ENCODE measurements at regions not wholly inside any gene's neighbourhood (a gene's known extent, or its start where the extent isn't known, plus 50 kb on each side); places are given as distances from the start of the nearest gene placed in this dataset.

- Histone ChIP-seq H4K20me1 (ENCODE audit: insufficient read depth, low read length) (no peaks in the 10 kb centered on the region), H3K4me1 (ENCODE audit: insufficient read depth, low read length) (no peaks in the 10 kb centered on the region), H3K36me3 (replicated peaks in 1 of 2; ENCODE audit: control insufficient read depth in 1 of 2, insufficient read depth in 2 of 2, low read length in 2 of 2) (no peaks in the 10 kb centered on the region), H3K4me3 (replicated peaks in 1 of 3; ENCODE audit: insufficient read depth in 1 of 3, low read depth in 2 of 3, low read length in 3 of 3) (no peak overlapping the region), H2AFZ (ENCODE audit: low read length) (no peak overlapping the region), H3K9me3 (ENCODE audit: low read length) (no peaks in the 10 kb centered on the region), H3K27me3 (ENCODE audit: control insufficient read depth in 1 of 2, insufficient read depth in 2 of 2, low read length in 2 of 2) (peaks cover 4 to 40% of the 10 kb centered on the region in 2 experiments), H3K79me2 (ENCODE audit: insufficient read depth, low read length) (no peaks in the 10 kb centered on the region), H3K27ac (ENCODE audit: extremely low read length, insufficient read depth, low read length) (no peak overlapping the region), H3K4me2 (ENCODE audit: low read depth, low read length) (no peak overlapping the region), H3K9ac (ENCODE audit: insufficient read depth, low read depth, low read length) (no peak overlapping the region)
- CTCF ChIA-PET (ENCODE audit: low intra/inter-chr PET ratio, low total read pairs) = no interaction called here
- BruUV-seq (replicated peaks) = no TSS peak
- WGBS (ENCODE audit: low lambda C conversion rate) = 46% methylated on average over 8 of the region's 8 CpGs
- DNase-seq (ENCODE audit: low spot score) = no peak
- TF ChIP-seq STAG1 (CRISPR knock-in tag; IDR thresholded peaks at IDR 0.05) (peak; percentile 34), CTCF (CRISPR knock-in tag; IDR thresholded peaks at IDR 0.05) (peak; percentile 29; the same call in 1 of the 2 replicates), ZBTB8A (CRISPR knock-in tag; IDR thresholded peaks at IDR 0.05; ENCODE audit: borderline replicate concordance, low read depth) (no peak)
- POLR2A ChIA-PET = no interaction called here
- in situ Hi-C loops (cut with HindIII; ENCODE audit: extremely low pct_ligation_motif_present, low pct_unique_long_range_greater_than_20kb) (no loop called here), intact Hi-C loops (cut with micrococcal nuclease; ENCODE audit: unreplicated experiment) (loop anchor here (5.0 kb wide), 1 partner anchor 289 kb away; no protein-coding TSS in a partner anchor)
- FAIRE-seq = no peak
- peak; percentile 68 for ATAC-seq
These were observed 293.0 kb upstream of the HS6ST1 start for GRCh38 chr2:128611421-128612320.

DNA sequence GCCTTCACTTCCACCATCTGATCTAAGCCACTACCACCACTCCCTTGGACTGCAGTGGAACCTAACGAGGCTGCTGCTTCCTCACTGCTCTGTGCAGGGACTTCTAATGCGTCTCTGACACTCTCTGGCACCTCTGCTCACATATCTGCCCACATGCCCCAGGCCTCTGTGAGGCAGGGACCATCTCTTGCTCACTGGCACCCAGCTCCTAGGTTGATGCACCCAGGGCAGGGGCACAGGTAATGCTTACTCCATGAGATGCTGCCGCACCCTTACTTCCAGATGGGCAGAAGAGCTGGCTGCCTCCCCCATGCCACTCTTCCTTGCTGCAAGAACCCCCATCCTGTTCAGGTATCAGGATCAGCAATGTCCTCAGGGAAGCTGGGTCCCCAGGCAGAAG is 294.0 kb upstream of the HS6ST1 start:
- ATAC-seq (no peak), DNase-seq (ENCODE audit: low spot score) (no peak), FAIRE-seq (no peak)
- Histone ChIP-seq H3K9me3 (ENCODE audit: low read length) (no peaks in the 10 kb centered on the region), H3K4me1 (ENCODE audit: insufficient read depth, low read length) (no peaks in the 10 kb centered on the region), H3K4me2 (ENCODE audit: low read depth, low read length) (no peak overlapping the region), H3K4me3 (replicated peaks in 1 of 3; ENCODE audit: insufficient read depth in 1 of 3, low read depth in 2 of 3, low read length in 3 of 3) (no peak overlapping the region), H3K27me3 (ENCODE audit: control insufficient read depth in 1 of 2, insufficient read depth in 2 of 2, low read length in 2 of 2) (peaks cover 4 to 30% of the 10 kb centered on the region in 2 experiments), H3K27ac (ENCODE audit: extremely low read length, insufficient read depth, low read length) (no peak overlapping the region), H3K79me2 (ENCODE audit: insufficient read depth, low read length) (no peaks in the 10 kb centered on the region), H3K9ac (ENCODE audit: insufficient read depth, low read depth, low read length) (no peak overlapping the region), H2AFZ (ENCODE audit: low read length) (no peak overlapping the region), H4K20me1 (ENCODE audit: insufficient read depth, low read length) (no peaks in the 10 kb centered on the region), H3K36me3 (replicated peaks in 1 of 2; ENCODE audit: control insufficient read depth in 1 of 2, insufficient read depth in 2 of 2, low read length in 2 of 2) (no peaks in the 10 kb centered on the region)
- intact Hi-C loops (cut with micrococcal nuclease; ENCODE audit: unreplicated experiment) (loop anchor here (5.0 kb wide), 1 partner anchor 290 kb away; no protein-coding TSS in a partner anchor), in situ Hi-C loops (cut with HindIII; ENCODE audit: extremely low pct_ligation_motif_present, low pct_unique_long_range_greater_than_20kb) (no loop called here)
- no TSS peak for BruUV-seq (replicated peaks)
- CTCF ChIA-PET (ENCODE audit: low intra/inter-chr PET ratio, low total read pairs) = no interaction called here
- 26% methylated on average over 3 of the region's 3 CpGs for WGBS (ENCODE audit: low lambda C conversion rate)
- POLR2A ChIA-PET = no interaction called here
- TF ChIP-seq NCOA2 (CRISPR knock-in tag; IDR thresholded peaks at IDR 0.05) = no peak
- TF ChIP-seq, protein P1, sequence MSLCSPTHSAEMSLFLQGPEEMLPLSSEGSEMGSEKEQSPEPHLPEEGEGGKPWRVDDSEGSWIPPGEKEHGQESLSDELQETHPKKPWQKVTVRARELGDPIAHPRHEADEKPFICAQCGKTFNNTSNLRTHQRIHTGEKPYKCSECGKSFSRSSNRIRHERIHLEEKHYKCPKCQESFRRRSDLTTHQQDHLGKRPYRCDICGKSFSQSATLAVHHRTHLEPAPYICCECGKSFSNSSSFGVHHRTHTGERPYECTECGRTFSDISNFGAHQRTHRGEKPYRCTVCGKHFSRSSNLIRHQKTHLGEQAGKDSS (CRISPR knock-in tag; IDR thresholded peaks at IDR 0.05; ENCODE audit: borderline replicate concordance, low read depth) = no peak
- TF ChIP-seq, protein P2, sequence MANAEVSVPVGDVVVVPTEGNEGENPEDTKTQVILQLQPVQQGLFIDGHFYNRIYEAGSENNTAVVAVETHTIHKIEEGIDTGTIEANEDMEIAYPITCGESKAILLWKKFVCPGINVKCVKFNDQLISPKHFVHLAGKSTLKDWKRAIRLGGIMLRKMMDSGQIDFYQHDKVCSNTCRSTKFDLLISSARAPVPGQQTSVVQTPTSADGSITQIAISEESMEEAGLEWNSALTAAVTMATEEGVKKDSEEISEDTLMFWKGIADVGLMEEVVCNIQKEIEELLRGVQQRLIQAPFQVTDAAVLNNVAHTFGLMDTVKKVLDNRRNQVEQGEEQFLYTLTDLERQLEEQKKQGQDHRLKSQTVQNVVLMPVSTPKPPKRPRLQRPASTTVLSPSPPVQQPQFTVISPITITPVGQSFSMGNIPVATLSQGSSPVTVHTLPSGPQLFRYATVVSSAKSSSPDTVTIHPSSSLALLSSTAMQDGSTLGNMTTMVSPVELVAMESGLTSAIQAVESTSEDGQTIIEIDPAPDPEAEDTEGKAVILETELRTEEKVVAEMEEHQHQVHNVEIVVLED (CRISPR knock-in tag; IDR thresholded peaks at IDR 0.05; ENCODE audit: borderline replicate concordance) = no peak
- no peak for TF ChIP-seq SOX6 (IDR thresholded peaks at IDR 0.05)
- TF ChIP-seq SOX6 (CRISPR knock-in tag; IDR thresholded peaks at IDR 0.05) = no peak
- TF ChIP-seq NR3C1 (CRISPR knock-in tag; IDR thresholded peaks at IDR 0.05) = no peak
- TF ChIP-seq ZNF383 (CRISPR knock-in tag; IDR thresholded peaks at IDR 0.05; ENCODE audit: borderline replicate concordance) = no peak
- no peak for TF ChIP-seq ZNF644 (CRISPR knock-in tag; IDR thresholded peaks at IDR 0.05; ENCODE audit: low read depth)
- no peak for TF ChIP-seq MZF1 (CRISPR knock-in tag; IDR thresholded peaks at IDR 0.05; ENCODE audit: borderline replicate concordance)
- TF ChIP-seq RBM39 (IDR thresholded peaks at IDR 0.05; ENCODE audit: low read depth, low read length, poor library complexity, severe bottlenecking) = no peak
